Lower leg skin (tissue), 3 donors: ENCODE measurements at regions not wholly inside any gene's neighbourhood (a gene's known extent, or its start where the extent isn't known, plus 50 kb on each side); places are given as distances from the start of the nearest gene placed in this dataset.

ENCODE experiments used
- POLR2A ChIP-seq, 2 donors: fragments of 450-650 bp; IDR thresholded peaks; one replicate each; pipeline ENCODE4 v1.6.1; 2016 to 2017; ENCODE audit warnings: antibody characterized with exemption in 2 of 2, mild to moderate bottlenecking in 1 of 2, moderate library complexity in 1 of 2
- TF ChIP-seq, protein P1 (sequence below), 3 donors: fragments of 450-650 bp; IDR thresholded peaks; one replicate each; pipeline ENCODE4 v1.5.1; 2016; ENCODE audit warnings: antibody characterized with exemption in 3 of 3, mild to moderate bottlenecking in 3 of 3, moderate library complexity in 2 of 3

- TF ChIP-seq, protein P1, sequence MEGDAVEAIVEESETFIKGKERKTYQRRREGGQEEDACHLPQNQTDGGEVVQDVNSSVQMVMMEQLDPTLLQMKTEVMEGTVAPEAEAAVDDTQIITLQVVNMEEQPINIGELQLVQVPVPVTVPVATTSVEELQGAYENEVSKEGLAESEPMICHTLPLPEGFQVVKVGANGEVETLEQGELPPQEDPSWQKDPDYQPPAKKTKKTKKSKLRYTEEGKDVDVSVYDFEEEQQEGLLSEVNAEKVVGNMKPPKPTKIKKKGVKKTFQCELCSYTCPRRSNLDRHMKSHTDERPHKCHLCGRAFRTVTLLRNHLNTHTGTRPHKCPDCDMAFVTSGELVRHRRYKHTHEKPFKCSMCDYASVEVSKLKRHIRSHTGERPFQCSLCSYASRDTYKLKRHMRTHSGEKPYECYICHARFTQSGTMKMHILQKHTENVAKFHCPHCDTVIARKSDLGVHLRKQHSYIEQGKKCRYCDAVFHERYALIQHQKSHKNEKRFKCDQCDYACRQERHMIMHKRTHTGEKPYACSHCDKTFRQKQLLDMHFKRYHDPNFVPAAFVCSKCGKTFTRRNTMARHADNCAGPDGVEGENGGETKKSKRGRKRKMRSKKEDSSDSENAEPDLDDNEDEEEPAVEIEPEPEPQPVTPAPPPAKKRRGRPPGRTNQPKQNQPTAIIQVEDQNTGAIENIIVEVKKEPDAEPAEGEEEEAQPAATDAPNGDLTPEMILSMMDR (IDR thresholded peaks at IDR 0.05): no peak
- TF ChIP-seq POLR2A (IDR thresholded peaks at IDR 0.05): no peak
Observed at GRCh38 chr5:57009811-57010210, 57.9 kb upstream of the MIER3 start.
